ENCODE measurements at regions not wholly inside any gene's neighbourhood (a gene's known extent, or its start where the extent isn't known, plus 50 kb on each side); places are given as distances from the start of the nearest gene placed in this dataset.

DNA sequence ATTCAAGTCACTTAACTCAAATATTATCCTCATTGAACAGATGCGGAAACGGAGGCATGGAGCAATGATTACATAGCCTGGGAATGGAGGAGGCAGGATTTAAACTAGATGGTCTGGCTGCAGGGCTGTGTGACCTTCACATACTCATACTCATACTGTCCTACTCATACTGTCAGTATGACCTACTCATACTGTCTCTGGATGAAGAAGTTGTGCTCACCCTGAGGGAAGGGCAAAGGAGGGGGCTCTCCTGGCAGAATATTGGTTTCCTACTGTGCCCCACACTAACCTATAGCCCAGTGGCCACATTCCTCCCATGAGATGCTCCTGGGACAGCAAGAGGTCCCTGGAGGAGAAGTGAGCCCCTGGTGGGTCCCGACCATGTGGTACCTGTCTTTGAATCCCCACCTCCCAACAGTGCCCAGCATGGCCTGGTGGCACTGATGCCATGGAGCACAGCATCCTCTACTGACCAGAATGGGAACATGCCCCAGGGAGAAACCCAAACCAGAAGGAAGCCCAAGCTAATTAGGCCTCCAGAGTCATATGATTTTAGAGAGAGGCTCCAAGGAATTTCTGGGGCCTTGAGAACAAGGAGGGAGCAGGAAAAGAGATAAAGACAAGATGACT, 197.3 kb upstream of the SDK2 start:
- DNase-seq = no peak
- Histone ChIP-seq H3K36me3 (no peaks in the 10 kb centered on the region), H3K27ac (no peak overlapping the region), H3K9me3 (no peaks in the 10 kb centered on the region), H3K4me3 (no peak overlapping the region), H3K4me1 (no peaks in the 10 kb centered on the region), H3K27me3 (peaks cover 0 to 51% (median 0%) of the 10 kb centered on the region in 4 donors)
- WGBS, 2 donors = 71 to 78% methylated on average over 3 of the region's 3 CpGs
- intact Hi-C loops (cut with DNase I) = no loop called here
- no peak for TF ChIP-seq POLR2A (IDR thresholded peaks at IDR 0.05)
- TF ChIP-seq, protein P1, sequence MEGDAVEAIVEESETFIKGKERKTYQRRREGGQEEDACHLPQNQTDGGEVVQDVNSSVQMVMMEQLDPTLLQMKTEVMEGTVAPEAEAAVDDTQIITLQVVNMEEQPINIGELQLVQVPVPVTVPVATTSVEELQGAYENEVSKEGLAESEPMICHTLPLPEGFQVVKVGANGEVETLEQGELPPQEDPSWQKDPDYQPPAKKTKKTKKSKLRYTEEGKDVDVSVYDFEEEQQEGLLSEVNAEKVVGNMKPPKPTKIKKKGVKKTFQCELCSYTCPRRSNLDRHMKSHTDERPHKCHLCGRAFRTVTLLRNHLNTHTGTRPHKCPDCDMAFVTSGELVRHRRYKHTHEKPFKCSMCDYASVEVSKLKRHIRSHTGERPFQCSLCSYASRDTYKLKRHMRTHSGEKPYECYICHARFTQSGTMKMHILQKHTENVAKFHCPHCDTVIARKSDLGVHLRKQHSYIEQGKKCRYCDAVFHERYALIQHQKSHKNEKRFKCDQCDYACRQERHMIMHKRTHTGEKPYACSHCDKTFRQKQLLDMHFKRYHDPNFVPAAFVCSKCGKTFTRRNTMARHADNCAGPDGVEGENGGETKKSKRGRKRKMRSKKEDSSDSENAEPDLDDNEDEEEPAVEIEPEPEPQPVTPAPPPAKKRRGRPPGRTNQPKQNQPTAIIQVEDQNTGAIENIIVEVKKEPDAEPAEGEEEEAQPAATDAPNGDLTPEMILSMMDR (IDR thresholded peaks at IDR 0.05) = peak in 2 of 6 experiments; percentile 38 to 52

DNA sequence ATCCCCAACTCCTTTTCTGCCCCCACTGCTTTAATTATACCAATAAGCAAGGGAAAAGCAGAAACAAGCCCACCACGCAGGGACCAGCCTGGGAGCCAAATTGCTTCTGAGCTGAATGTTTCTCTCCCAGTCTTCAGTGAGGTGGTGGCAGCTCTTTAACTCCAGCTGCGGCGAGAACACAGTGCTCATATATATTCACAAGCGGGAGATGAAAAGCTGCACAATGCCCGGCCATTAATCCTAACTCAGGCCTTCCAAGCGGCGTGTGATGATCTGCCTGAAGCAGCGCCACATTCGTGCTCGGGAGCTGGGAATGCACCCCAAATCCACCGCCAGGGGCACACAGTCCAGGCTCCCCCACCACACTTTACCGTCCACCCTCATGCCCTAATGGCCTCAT, 203.7 kb upstream of the SDK2 start:
- Histone ChIP-seq H3K27me3 (peaks cover 0 to 10% (median 0%) of the 10 kb centered on the region in 4 donors), H3K4me3 (no peak overlapping the region), H3K27ac (no peak overlapping the region), H3K9me3 (no peaks in the 10 kb centered on the region), H3K4me1 (no peaks in the 10 kb centered on the region), H3K36me3 (no peaks in the 10 kb centered on the region)
- no peak for DNase-seq
- no peak for TF ChIP-seq POLR2A (IDR thresholded peaks at IDR 0.05)
- TF ChIP-seq, protein P1 (IDR thresholded peaks at IDR 0.05) = no peak
- intact Hi-C loops (cut with DNase I) = no loop called here
- 88% methylated on average over 12 of the region's 12 CpGs for WGBS, 2 donors

DNA sequence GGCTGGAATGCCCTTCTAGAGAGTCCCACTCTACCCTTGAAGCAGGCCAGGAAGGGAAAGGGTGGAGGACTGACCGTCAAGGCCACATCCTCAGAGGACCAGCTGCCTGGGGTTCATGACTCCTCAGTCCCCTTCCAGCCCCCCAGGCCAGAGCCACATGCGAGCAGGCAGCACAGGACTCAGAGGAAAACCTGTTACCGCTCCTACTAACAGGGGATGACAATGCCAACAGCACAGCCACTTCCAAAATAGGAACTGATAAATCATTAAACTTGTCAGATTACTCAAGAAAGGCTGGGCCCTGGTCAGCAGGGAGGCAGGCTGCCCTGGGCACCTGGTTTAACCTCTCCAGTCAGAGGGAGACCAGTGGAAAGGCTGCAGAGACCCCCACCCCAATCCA, 206.2 kb upstream of the SDK2 start:
- H3K36me3 ChIP-seq = no peaks in the 10 kb centered on the region
- no peak overlapping the region for H3K27ac ChIP-seq
- H3K4me3 ChIP-seq = no peak overlapping the region
- peaks cover 0 to 6% (median 0%) of the 10 kb centered on the region in 4 donors for H3K27me3 ChIP-seq
- intact Hi-C loops (cut with DNase I) = no loop called here
- no peaks in the 10 kb centered on the region for H3K4me1 ChIP-seq
- WGBS, 2 donors = 50% methylated on average over 1 of the region's 3 CpGs; no CpG with 5 or more reads in 1 of the 2 donors
- DNase-seq = no peak
- H3K9me3 ChIP-seq = no peaks in the 10 kb centered on the region
- TF ChIP-seq, protein P1 (IDR thresholded peaks at IDR 0.05) = no peak
- no peak for TF ChIP-seq POLR2A (IDR thresholded peaks at IDR 0.05)

DNA sequence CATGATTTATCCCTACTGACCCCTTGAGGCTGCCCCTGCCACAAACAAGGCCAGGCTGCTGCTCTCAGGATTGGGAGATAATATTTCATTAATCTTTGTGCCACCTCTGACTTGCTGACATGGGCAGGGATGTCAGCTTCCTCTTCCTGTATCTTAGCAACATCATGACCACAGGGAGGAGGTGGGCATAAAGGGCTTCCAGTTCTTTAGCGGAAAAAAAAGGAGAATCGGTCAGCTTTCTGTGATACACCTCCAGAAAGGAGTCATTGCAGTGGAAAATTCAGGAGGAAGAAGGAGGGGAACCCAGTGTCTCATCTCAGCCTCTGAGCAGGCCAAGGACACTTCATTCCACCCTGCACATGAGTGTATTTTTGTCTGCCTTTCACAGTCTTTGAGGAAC, 206.8 kb upstream of the SDK2 start:
- Histone ChIP-seq H3K27ac (no peak overlapping the region), H3K36me3 (no peaks in the 10 kb centered on the region), H3K4me3 (no peak overlapping the region), H3K9me3 (no peaks in the 10 kb centered on the region), H3K27me3 (peaks cover 0 to 8% (median 0%) of the 10 kb centered on the region in 4 donors), H3K4me1 (peaks cover under 1 to 6% (median under 1%) of the 10 kb centered on the region in 3 donors)
- no peak for DNase-seq
- WGBS, 2 donors = 54 to 61% methylated on average over 2 of the region's 2 CpGs
- intact Hi-C loops (cut with DNase I) = no loop called here
- TF ChIP-seq POLR2A (IDR thresholded peaks at IDR 0.05) = no peak
- TF ChIP-seq, protein P1 (IDR thresholded peaks at IDR 0.05) = no peak

GRCh38 chr17:73851921-73852320, 207.7 kb upstream of the SDK2 start:
- WGBS, 2 donors = 80 to 100% methylated on average over 1 of the region's 2 CpGs
- Histone ChIP-seq H3K27me3 (peaks cover 0 to 8% (median 0%) of the 10 kb centered on the region in 4 donors), H3K27ac (no peak overlapping the region), H3K9me3 (no peaks in the 10 kb centered on the region), H3K4me3 (no peak overlapping the region), H3K4me1 (peaks cover 6 to 14% (median 9%) of the 10 kb centered on the region in 3 donors), H3K36me3 (no peaks in the 10 kb centered on the region)
- TF ChIP-seq, protein P1 (IDR thresholded peaks at IDR 0.05) = no peak
- TF ChIP-seq POLR2A (IDR thresholded peaks at IDR 0.05) = no peak
- intact Hi-C loops (cut with DNase I) = no loop called here
- no peak for DNase-seq

Data from esophagus squamous epithelium (tissue), 5 donors.